GM23338 (cell line): ENCODE measurements at regions not wholly inside any gene's neighbourhood (a gene's known extent, or its start where the extent isn't known, plus 50 kb on each side); places are given as distances from the start of the nearest gene placed in this dataset.

Source experiments
- ATAC-seq: fragments of 200-7000 bp; cut with Tn5 transposase; 3 replicates; pipeline ENCODE4 v1.9.1; 2020
- DNase-seq: peaks from one replicate; pipeline ENCODE4 v3.0.0-alpha.2; 2015; ENCODE audit warnings: low spot score
- H2AFZ ChIP-seq: fragments of 200-600 bp; sonication (generic); 2 replicates; pipeline ENCODE4 v1.8.0; 2016; ENCODE audit warnings: antibody characterized with exemption, mild to moderate bottlenecking, moderate library complexity
- H3F3A ChIP-seq: fragments of 200-600 bp; sonication (generic); replicated peaks from 2 replicates; pipeline ENCODE4 v1.8.0; 2017; ENCODE audit warnings: antibody characterized with exemption, mixed run types, low read depth
- H3K27ac ChIP-seq: fragments of 200-600 bp; sonication (generic); 2 replicates; pipeline ENCODE4 v1.6.1; 2016; ENCODE audit warnings: low read depth
- H3K27me3 ChIP-seq: fragments of 200-600 bp; sonication (generic); 2 replicates; pipeline ENCODE4 v1.8.0; 2016; ENCODE audit warnings: mild to moderate bottlenecking, mixed run types, moderate library complexity; ENCODE audit not compliant: insufficient read depth
- H3K36me3 ChIP-seq: fragments of 200-600 bp; sonication (generic); 2 replicates; pipeline ENCODE4 v1.8.0; 2016; ENCODE audit warnings: mild to moderate bottlenecking; ENCODE audit not compliant: insufficient read depth
- H3K4me1 ChIP-seq: fragments of 200-600 bp; sonication (generic); 2 replicates; pipeline ENCODE4 v1.8.0; 2016; ENCODE audit warnings: mild to moderate bottlenecking, moderate library complexity; ENCODE audit not compliant: insufficient read depth
- H3K4me2 ChIP-seq: fragments of 200-600 bp; sonication (generic); 2 replicates; pipeline ENCODE4 v1.7.1; 2017; ENCODE audit warnings: mixed run types
- H3K4me3 ChIP-seq: fragments of 200-600 bp; sonication (generic); 2 replicates; pipeline ENCODE4 v1.6.1; 2016; ENCODE audit warnings: mixed run types
- H3K79me2 ChIP-seq: fragments of 200-600 bp; sonication (generic); replicated peaks from 2 replicates; pipeline ENCODE4 v1.8.0; 2017; ENCODE audit warnings: mild to moderate bottlenecking; ENCODE audit not compliant: insufficient read depth
- H3K9me2 ChIP-seq: fragments of 200-600 bp; sonication (generic); 2 replicates; pipeline ENCODE4 v1.8.0; 2017; ENCODE audit not compliant: insufficient read depth
- H4K20me1 ChIP-seq: fragments of 200-600 bp; sonication (generic); replicated peaks from 2 replicates; pipeline ENCODE4 v1.8.0; 2017; ENCODE audit warnings: mild to moderate bottlenecking; ENCODE audit not compliant: insufficient read depth
- H3K27ac Mint-ChIP-seq: 2 replicates; pipeline ENCODE4 v1.8.0; 2020; ENCODE audit warnings: inconsistent platforms, mild to moderate bottlenecking, moderate library complexity, mixed read lengths
- H3K27me3 Mint-ChIP-seq: 3 replicates; pipeline ENCODE4 v1.8.0; 2022; ENCODE audit warnings: low read depth, mild to moderate bottlenecking, moderate library complexity, mixed read lengths, inconsistent platforms; ENCODE audit not compliant: insufficient read depth, poor library complexity
- H3K36me3 Mint-ChIP-seq: 3 replicates; pipeline ENCODE4 v1.8.0; 2021; ENCODE audit warnings: low read depth, mild to moderate bottlenecking, inconsistent platforms, moderate library complexity, mixed read lengths
- H3K4me1 Mint-ChIP-seq: 3 replicates; pipeline ENCODE4 v1.8.0; 2020; ENCODE audit warnings: mild to moderate bottlenecking, inconsistent platforms, mixed read lengths
- H3K4me3 Mint-ChIP-seq: 3 replicates; pipeline ENCODE4 v1.8.0; 2021; ENCODE audit warnings: moderate library complexity, mild to moderate bottlenecking, inconsistent platforms, mixed read lengths
- H3K9me3 Mint-ChIP-seq: 3 replicates; pipeline ENCODE4 v1.8.0; 2020; ENCODE audit warnings: moderate library complexity, mild to moderate bottlenecking, inconsistent platforms, mixed read lengths
- EZH2 ChIP-seq: fragments of 200-600 bp; sonication (generic); IDR thresholded peaks from one replicate; pipeline ENCODE4 v1.8.0; 2017; ENCODE audit warnings: antibody characterized with exemption, mild to moderate bottlenecking, low read depth; ENCODE audit not compliant: unreplicated experiment
- EZH2phosphoT487 ChIP-seq: fragments of 200-600 bp; sonication (generic); IDR thresholded peaks from one replicate; pipeline ENCODE4 v1.8.1; 2018; ENCODE audit warnings: antibody characterized with exemption; ENCODE audit not compliant: unreplicated experiment
- JUNB ChIP-seq: IDR thresholded peaks from one replicate; pipeline ENCODE4 v1.6.1; 2016; ENCODE audit warnings: antibody characterized with exemption; ENCODE audit not compliant: unreplicated experiment
- STAT1 ChIP-seq: IDR thresholded peaks from one replicate; pipeline ENCODE4 v1.6.1; 2016; ENCODE audit warnings: antibody characterized with exemption; ENCODE audit not compliant: unreplicated experiment
- ZNF331 ChIP-seq: fragments of 250-450 bp; sonication (Bioruptor Pico); IDR thresholded peaks from 2 replicates; pipeline ENCODE4 v1.5.0; 2020; ENCODE audit warnings: low read depth, mild to moderate bottlenecking, moderate library complexity
- TF ChIP-seq, protein P1 (sequence below): fragments of 250-450 bp; sonication (Bioruptor Pico); IDR thresholded peaks from 2 replicates; pipeline ENCODE4 v1.5.0; 2020; ENCODE audit warnings: mild to moderate bottlenecking, moderate library complexity
- TF ChIP-seq, protein P2 (sequence below), 2 experiments: fragments of 200-600 bp in 1 of 2; sonication (generic) in 1 of 2; conservative IDR thresholded peaks; 2 replicates each; pipeline versions ENCODE4 v1.5.1 to v1.6.1; 2016 to 2017; ENCODE audit warnings: antibody characterized with exemption in 2 of 2, low read depth in 2 of 2, mild to moderate bottlenecking in 2 of 2, moderate library complexity in 1 of 2
- TF ChIP-seq, protein P3 (sequence below): IDR thresholded peaks from 2 replicates; pipeline ENCODE4 v1.6.1; 2016; ENCODE audit warnings: antibody characterized with exemption

DNA sequence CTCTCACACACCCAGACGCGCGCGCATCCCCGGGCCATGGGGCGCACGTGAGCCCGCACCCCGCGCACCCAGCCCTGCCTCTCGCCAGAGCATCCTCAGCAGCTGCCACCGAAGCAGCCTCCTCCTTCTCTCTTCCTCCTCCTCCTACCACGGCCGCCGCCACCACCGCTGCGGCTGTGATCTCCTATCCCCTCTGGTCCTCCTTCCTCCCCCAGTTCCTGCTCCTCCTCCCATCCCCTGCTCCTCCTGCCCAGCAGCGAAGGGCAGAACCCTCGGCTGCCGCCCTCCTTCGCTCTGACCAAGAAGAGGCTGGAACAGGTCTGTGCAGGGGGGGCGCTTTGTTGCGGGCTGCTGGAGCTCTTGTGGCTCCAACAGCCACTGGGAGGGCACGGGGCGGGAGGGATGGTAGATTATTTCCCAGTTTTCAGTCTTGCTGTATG, 148.7 kb upstream of the CHRDL1 start:
- H3K27me3 Mint-ChIP-seq = peaks cover 2% of the 10 kb centered on the region
- DNase-seq (peak; percentile 38), ATAC-seq (peak; percentile 80)
- Histone ChIP-seq H3K9me2 (no peaks in the 10 kb centered on the region), H3K36me3 (no peaks in the 10 kb centered on the region), H3K4me3 (peak overlapping the region; percentile 68), H3F3A (no peaks in the 10 kb centered on the region), H3K27ac (no peak overlapping the region), H4K20me1 (no peaks in the 10 kb centered on the region), H3K4me1 (no peaks in the 10 kb centered on the region), H3K4me2 (peak overlapping the region; percentile 83), H2AFZ (peak overlapping the region; percentile 91), H3K27me3 (peaks cover 6% of the 10 kb centered on the region; the same call in 1 of the 2 replicates), H3K79me2 (no peaks in the 10 kb centered on the region)
- no peak for TF ChIP-seq STAT1
- no peak for TF ChIP-seq EZH2phosphoT487
- no peak for TF ChIP-seq JUNB
- TF ChIP-seq EZH2 = no peak
- TF ChIP-seq, protein P1, sequence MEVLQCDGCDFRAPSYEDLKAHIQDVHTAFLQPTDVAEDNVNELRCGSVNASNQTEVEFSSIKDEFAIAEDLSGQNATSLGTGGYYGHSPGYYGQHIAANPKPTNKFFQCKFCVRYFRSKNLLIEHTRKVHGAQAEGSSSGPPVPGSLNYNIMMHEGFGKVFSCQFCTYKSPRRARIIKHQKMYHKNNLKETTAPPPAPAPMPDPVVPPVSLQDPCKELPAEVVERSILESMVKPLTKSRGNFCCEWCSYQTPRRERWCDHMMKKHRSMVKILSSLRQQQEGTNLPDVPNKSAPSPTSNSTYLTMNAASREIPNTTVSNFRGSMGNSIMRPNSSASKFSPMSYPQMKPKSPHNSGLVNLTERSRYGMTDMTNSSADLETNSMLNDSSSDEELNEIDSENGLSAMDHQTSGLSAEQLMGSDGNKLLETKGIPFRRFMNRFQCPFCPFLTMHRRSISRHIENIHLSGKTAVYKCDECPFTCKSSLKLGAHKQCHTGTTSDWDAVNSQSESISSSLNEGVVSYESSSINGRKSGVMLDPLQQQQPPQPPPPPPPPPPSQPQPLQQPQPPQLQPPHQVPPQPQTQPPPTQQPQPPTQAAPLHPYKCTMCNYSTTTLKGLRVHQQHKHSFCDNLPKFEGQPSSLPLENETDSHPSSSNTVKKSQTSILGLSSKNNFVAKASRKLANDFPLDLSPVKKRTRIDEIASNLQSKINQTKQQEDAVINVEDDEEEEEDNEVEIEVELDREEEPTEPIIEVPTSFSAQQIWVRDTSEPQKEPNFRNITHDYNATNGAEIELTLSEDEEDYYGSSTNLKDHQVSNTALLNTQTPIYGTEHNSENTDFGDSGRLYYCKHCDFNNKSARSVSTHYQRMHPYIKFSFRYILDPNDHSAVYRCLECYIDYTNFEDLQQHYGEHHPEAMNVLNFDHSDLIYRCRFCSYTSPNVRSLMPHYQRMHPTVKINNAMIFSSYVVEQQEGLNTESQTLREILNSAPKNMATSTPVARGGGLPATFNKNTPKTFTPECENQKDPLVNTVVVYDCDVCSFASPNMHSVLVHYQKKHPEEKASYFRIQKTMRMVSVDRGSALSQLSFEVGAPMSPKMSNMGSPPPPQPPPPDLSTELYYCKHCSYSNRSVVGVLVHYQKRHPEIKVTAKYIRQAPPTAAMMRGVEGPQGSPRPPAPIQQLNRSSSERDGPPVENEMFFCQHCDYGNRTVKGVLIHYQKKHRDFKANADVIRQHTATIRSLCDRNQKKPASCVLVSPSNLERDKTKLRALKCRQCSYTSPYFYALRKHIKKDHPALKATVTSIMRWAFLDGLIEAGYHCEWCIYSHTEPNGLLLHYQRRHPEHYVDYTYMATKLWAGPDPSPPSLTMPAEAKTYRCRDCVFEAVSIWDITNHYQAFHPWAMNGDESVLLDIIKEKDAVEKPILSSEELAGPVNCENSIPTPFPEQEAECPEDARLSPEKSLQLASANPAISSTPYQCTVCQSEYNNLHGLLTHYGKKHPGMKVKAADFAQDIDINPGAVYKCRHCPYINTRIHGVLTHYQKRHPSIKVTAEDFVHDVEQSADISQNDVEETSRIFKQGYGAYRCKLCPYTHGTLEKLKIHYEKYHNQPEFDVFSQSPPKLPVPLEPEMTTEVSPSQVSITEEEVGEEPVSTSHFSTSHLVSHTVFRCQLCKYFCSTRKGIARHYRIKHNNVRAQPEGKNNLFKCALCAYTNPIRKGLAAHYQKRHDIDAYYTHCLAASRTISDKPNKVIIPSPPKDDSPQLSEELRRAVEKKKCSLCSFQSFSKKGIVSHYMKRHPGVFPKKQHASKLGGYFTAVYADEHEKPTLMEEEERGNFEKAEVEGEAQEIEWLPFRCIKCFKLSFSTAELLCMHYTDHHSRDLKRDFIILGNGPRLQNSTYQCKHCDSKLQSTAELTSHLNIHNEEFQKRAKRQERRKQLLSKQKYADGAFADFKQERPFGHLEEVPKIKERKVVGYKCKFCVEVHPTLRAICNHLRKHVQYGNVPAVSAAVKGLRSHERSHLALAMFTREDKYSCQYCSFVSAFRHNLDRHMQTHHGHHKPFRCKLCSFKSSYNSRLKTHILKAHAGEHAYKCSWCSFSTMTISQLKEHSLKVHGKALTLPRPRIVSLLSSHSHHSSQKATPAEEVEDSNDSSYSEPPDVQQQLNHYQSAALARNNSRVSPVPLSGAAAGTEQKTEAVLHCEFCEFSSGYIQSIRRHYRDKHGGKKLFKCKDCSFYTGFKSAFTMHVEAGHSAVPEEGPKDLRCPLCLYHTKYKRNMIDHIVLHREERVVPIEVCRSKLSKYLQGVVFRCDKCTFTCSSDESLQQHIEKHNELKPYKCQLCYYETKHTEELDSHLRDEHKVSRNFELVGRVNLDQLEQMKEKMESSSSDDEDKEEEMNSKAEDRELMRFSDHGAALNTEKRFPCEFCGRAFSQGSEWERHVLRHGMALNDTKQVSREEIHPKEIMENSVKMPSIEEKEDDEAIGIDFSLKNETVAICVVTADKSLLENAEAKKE (CRISPR knock-in tag) = no peak
- TF ChIP-seq ZNF331 (CRISPR knock-in tag) = no peak
- TF ChIP-seq, protein P2, sequence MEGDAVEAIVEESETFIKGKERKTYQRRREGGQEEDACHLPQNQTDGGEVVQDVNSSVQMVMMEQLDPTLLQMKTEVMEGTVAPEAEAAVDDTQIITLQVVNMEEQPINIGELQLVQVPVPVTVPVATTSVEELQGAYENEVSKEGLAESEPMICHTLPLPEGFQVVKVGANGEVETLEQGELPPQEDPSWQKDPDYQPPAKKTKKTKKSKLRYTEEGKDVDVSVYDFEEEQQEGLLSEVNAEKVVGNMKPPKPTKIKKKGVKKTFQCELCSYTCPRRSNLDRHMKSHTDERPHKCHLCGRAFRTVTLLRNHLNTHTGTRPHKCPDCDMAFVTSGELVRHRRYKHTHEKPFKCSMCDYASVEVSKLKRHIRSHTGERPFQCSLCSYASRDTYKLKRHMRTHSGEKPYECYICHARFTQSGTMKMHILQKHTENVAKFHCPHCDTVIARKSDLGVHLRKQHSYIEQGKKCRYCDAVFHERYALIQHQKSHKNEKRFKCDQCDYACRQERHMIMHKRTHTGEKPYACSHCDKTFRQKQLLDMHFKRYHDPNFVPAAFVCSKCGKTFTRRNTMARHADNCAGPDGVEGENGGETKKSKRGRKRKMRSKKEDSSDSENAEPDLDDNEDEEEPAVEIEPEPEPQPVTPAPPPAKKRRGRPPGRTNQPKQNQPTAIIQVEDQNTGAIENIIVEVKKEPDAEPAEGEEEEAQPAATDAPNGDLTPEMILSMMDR (conservative IDR thresholded peaks at IDR 0.05; ENCODE audit: low read depth in 2 of 2) = no peak
- TF ChIP-seq, protein P3, sequence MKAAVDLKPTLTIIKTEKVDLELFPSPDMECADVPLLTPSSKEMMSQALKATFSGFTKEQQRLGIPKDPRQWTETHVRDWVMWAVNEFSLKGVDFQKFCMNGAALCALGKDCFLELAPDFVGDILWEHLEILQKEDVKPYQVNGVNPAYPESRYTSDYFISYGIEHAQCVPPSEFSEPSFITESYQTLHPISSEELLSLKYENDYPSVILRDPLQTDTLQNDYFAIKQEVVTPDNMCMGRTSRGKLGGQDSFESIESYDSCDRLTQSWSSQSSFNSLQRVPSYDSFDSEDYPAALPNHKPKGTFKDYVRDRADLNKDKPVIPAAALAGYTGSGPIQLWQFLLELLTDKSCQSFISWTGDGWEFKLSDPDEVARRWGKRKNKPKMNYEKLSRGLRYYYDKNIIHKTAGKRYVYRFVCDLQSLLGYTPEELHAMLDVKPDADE = no peak
- H3K4me1 Mint-ChIP-seq = peaks cover 16% of the 10 kb centered on the region
- H3K36me3 Mint-ChIP-seq = no peaks in the 10 kb centered on the region
- no peaks in the 10 kb centered on the region for H3K9me3 Mint-ChIP-seq
- H3K4me3 Mint-ChIP-seq = peak overlapping the region; percentile 86
- H3K27ac Mint-ChIP-seq = no peak overlapping the region
